ENCODE measurements at regions not wholly inside any gene's neighbourhood (a gene's known extent, or its start where the extent isn't known, plus 50 kb on each side); places are given as distances from the start of the nearest gene placed in this dataset.

DNA sequence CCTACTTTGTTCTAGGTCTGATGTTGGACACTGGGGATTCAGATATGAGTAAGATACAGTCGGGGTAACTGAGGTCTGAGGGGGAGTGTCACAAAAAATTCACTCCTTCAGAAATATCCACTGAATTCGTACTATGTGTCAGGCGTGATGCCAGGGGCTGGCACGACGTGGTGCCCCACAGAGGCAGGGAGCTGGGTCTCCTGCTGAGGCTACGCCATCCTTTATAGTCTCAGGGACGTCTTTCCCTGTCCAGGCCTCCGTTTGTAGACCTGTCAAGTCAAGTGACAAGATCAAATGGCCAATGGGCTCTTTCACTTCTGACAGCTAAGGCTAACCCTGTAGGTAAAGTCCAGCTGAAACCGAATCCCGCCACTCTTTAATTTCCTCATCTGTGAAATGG lies 118.8 kb upstream of the SMIM23 start:
- TF ChIP-seq, protein P1, sequence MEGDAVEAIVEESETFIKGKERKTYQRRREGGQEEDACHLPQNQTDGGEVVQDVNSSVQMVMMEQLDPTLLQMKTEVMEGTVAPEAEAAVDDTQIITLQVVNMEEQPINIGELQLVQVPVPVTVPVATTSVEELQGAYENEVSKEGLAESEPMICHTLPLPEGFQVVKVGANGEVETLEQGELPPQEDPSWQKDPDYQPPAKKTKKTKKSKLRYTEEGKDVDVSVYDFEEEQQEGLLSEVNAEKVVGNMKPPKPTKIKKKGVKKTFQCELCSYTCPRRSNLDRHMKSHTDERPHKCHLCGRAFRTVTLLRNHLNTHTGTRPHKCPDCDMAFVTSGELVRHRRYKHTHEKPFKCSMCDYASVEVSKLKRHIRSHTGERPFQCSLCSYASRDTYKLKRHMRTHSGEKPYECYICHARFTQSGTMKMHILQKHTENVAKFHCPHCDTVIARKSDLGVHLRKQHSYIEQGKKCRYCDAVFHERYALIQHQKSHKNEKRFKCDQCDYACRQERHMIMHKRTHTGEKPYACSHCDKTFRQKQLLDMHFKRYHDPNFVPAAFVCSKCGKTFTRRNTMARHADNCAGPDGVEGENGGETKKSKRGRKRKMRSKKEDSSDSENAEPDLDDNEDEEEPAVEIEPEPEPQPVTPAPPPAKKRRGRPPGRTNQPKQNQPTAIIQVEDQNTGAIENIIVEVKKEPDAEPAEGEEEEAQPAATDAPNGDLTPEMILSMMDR (IDR thresholded peaks at IDR 0.05; ENCODE audit: insufficient read depth, low read length), result no peak
- H3K4me3 ChIP-seq (ENCODE audit: low read depth, low read length), result no peak overlapping the region
- no peak for DNase-seq (ENCODE audit: low read depth)

DNA sequence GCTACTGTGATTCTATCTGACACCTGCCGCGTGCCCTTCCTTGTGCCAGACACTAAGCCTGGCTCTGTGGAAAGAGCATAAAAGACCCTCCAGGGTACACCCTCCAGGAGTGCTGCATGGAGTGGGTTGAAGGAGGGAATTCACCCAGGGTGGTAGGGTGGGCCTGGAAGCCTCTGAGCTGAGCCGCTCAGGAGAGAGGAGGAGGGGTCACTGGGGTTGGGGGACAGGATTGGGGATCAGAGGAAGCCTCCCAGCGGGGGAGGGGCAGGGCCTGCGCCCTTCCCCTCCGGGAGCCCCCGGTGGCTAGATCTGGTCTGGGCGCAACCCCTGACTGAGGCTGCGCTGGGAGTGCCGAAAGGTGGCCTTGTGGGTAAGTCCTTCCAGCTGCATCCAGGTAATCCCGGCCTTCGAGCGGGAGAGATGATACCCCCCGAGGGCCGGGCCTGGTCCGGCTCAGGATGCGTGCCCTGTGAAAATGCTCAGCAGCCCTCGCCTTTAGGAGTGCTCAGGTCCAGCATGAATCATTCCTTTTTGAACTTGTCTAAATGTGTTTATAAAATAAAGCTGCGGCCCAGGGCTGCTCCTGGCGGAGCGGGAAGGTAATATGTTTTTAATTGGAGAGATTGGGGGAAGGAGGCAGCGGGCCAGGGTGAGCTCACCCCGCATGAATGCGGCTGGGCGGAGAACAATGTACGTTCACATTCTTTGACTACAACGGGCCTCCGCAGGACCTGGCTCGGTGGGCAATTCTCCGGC lies 118.1 kb upstream of the SMIM23 start:
- peak; percentile 91 for DNase-seq (ENCODE audit: low read depth)
- no peak overlapping the region for H3K4me3 ChIP-seq (ENCODE audit: low read depth, low read length)
- TF ChIP-seq, protein P1 (IDR thresholded peaks at IDR 0.05; ENCODE audit: insufficient read depth, low read length), result peak; percentile 56

DNA sequence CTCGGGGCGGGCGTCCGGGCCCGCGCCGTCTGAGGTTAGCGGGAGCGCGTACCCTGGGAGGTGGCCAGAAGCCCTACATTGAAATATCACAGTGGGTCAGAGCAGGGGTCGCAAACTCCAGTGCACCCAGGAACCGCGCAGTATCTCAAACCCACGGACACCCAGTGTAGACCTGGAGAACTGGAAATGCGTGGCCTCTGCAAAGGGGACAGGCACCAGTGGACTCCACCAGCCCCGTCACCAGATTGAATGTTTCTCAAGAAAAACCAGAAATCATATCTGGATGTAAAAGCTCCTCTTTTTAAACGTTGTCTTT lies 117.6 kb upstream of the SMIM23 start:
- TF ChIP-seq, protein P1 (IDR thresholded peaks at IDR 0.05; ENCODE audit: insufficient read depth, low read length), result no peak
- H3K4me3 ChIP-seq (ENCODE audit: low read depth, low read length), result peak overlapping the region; percentile 19
- no peak for DNase-seq (ENCODE audit: low read depth)

DNA sequence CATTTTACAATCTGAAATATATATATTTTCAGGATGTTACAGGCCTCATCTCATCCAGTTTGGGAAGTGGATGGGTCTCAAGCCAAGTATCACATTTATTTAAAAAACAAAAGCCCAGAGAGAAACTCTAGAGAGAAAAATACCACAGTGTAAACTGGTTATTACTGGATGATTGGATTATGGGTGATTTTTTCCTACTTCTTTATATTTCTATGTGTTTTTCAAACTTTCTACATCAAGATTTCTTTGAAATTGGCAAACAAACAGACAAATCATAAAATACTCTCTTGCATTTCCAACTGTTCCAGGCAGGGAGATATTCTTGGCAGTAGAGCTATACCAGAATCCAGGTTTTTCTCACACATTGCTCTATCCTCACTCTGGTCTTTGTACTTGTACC lies 116.0 kb upstream of the SMIM23 start:
- H3K4me3 ChIP-seq (ENCODE audit: low read depth, low read length), result no peak overlapping the region
- DNase-seq (ENCODE audit: low read depth), result peak; percentile 15
- TF ChIP-seq, protein P1 (IDR thresholded peaks at IDR 0.05; ENCODE audit: insufficient read depth, low read length), result no peak

DNA sequence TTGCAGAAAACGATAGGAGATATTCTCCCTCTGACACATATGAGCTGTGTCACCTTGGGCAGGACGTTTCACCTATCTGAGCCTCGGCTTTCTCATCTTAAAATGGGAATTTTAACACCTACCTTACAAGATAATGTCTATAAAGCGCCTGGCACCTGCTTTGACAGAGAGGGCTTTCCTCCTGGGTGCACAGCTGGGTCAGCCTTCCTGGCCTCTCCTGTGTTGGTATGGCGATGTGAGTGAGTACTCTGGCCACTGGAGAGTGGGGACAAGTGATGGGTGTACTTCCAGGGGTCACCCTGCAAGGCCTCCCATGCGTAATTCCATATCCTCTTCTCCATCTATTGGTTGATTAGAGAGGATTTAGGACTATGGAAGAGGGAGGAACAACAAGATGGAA lies 113.1 kb upstream of the SMIM23 start:
- DNase-seq (ENCODE audit: low read depth), result no peak
- TF ChIP-seq, protein P1 (IDR thresholded peaks at IDR 0.05; ENCODE audit: insufficient read depth, low read length), result no peak
- no peak overlapping the region for H3K4me3 ChIP-seq (ENCODE audit: low read depth, low read length)

DNA sequence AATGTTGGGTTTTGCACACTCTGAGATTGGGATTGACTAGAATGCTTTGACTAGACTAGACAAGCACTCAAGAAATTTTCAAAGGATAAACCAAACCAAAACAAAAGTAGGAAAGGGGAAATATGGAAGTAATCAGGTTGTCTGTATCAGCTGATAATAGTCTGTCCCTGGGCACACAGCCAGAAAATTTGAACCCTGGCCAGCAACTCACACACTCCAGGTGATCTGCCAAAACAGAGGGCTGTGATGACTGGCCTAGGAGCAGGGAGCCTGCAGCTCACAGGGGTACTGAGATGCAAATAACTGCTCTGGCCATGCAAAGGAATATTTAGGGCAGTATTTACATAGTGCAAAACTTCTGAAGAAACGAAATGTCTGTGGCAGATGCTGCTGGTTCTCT lies 112.3 kb upstream of the SMIM23 start:
- peak; percentile 76 for DNase-seq (ENCODE audit: low read depth)
- TF ChIP-seq, protein P1 (IDR thresholded peaks at IDR 0.05; ENCODE audit: insufficient read depth, low read length), result no peak
- H3K4me3 ChIP-seq (ENCODE audit: low read depth, low read length), result no peak overlapping the region

DNA sequence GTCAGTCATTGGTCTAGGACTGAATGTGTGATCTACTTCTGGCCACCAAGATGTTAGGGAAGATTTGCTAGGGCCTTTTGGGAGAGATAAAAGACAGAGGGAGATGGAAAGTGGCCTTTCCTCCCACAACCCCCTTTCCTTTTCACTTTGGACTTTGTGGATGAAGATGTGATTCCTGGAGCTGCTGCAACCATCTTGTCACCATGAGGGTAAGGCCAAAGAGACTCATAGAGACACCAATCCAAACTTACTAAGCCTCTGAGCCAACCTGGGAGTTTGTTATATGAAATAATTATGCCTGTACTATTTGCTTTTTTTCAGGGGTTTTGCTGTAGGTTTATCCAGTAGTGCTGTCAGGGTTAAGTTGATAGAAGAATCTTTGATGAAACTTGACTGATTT lies 111.8 kb upstream of the SMIM23 start:
- TF ChIP-seq, protein P1 (IDR thresholded peaks at IDR 0.05; ENCODE audit: insufficient read depth, low read length), result no peak
- H3K4me3 ChIP-seq (ENCODE audit: low read depth, low read length), result no peak overlapping the region
- no peak for DNase-seq (ENCODE audit: low read depth)
